GM19351 (cell line): ENCODE measurements at regions not wholly inside any gene's neighbourhood (a gene's known extent, or its start where the extent isn't known, plus 50 kb on each side); places are given as distances from the start of the nearest gene placed in this dataset.
A peak's percentile ranks its signal among the peaks of the same experiment; 100 is the strongest.

Source experiments
- ATAC-seq: cut with Tn5 transposase; IDR thresholded peaks from one replicate; pipeline ENCODE4 v1.9.1; 2021; ENCODE audit warnings: mild to moderate bottlenecking, moderate library complexity; ENCODE audit not compliant: unreplicated experiment

DNA sequence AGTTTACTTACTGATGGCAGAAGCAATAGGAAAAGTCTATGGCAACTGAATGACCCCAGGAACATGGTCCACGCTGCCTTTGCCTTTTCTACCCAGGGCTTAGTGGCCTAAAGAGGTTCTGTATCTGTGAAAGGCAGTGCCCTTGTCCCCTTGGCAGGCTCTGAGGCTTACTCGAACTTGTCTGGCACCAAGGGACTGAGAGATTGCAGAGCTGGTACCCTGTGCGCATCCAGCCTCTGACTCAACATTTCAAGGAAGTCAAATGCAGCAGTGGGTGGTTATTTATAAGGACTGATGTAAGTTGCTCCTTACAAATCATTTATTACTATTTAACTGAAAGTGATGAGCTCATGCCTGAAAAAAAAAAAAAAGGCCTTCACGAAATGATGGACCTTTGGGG is 299.9 kb upstream of the MYOCD start:
- ATAC-seq = no peak

DNA sequence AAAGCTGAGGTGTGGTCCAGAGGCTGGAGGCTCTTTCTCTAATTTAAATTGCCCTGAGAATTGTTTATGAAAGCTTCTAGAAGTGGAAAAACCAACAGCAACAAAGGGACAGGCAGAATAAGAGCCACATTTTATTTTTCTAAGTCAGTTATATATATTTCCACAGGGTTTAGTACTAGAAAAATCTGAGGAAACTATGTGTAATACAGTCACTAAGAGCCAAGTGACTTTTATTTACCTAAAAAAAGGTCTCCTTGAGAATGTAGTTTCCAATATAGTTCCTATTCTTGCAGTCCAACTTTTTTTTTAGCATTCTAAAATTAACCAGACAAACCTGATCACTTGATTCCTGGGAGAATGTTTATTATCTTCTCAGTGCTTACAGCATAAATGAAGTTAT is 296.6 kb upstream of the MYOCD start:
- ATAC-seq = no peak

- no peak for ATAC-seq
Measured at GRCh38 chr17:12376276-12376675, 289.4 kb upstream of the MYOCD start.

DNA sequence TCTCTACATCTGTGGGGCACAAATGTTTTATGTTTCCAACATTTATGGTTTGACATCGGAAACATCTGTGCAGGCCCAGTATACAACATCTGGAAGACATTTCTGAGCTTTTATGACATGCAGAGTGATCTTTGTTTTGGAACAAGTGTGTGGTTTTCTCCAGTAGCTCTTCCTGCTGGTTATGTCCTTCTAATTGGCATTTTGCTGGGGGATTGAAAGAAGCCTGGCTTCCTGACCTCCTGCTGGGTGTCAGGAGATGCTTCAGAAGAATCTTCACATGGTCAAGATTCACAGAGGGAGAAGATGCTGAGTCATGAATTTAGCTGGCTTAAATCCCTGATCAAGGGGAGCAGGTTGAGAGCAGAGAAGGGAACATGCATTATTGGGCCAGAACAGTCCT is 279.5 kb upstream of the MYOCD start:
- no peak for ATAC-seq

DNA sequence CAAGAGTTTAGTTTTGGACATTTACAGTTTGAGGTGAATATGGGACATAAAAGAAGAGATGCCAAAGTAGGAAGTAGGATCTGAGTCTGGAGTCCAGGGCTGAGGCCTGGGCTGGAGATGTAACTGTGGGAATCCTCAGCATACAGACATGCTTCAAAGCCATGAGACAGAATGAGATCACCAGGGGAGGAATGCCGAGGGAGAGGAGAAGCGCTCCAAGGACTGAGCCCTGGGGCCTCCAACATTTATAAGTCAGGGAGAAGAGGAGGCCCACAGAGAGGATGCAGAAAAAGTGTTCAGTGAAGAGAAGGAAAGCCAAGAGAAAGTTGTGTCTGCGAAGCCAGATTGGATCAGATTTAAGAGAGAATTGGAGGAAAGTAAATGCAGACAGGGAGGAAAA is 277.5 kb upstream of the MYOCD start:
- ATAC-seq = no peak

GRCh38 chr17:12389421-12389820 is 276.3 kb upstream of the MYOCD start:
- no peak for ATAC-seq

DNA sequence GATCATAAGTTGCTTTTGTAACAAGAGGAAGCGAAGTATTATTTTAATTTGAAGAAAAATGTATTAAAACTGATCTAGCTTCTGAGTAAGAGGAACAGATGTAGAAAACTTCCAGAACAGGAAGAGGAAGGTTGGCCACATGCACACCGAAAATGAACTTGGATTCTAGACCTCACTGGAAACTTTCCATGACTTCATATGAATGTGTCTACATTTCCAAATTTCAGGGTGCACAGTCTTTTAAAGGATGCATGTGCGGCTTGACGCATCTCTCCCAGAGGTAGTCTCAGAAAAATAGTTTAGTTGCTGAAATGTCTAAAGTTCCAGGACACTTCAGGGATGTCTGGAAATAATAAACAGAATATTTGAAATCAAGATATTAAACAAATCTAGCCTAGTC is 275.1 kb upstream of the MYOCD start:
- no peak for ATAC-seq

DNA sequence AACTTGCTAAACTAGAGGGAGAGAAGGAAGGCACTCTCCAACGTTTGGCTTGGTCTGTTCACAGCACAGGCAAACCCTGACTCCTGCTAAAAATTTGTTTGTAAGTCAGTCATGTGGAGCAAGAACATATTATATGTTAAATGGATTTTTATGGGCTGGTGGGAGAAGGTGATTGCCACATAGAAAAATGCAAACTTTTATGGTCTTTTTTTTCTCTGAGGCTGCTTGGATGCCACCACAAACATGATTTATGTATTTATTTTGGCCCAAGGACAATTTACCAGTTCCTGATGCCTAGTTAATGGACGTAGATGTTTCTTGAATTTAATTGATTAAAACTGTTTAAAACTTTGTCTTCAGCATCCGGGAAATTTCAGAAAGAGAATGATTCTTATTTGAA is 274.2 kb upstream of the MYOCD start:
- no peak for ATAC-seq

DNA sequence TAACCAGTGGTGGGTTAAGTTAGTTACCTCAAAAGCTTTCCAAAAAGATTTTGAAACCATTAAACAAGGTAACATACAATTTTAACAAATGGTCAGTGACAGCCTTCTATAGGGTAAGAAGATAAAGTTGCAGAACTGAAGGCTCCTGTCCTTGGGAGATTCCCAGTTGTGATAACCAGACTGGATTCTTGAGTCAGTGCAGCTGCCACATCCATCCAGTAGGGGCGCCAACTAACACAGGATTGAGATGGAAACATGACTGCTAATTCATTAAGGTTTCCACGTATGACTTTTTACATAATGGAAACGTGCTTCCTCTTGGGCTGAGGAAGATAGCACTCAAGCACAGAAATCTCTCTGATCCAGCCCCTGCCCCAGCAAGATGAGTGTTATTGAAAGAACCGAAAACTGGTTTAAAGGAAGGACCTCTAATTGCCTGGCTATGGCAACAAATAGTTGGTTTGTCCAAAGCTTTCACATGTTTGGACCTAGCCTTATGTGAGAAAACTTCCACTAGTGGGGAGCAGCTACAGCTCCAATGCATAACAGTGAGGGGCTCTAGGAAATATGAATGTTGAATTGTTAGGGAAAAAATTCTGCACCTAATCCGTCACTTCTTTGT is 269.8 kb upstream of the MYOCD start:
- ATAC-seq = peak; percentile 68

DNA sequence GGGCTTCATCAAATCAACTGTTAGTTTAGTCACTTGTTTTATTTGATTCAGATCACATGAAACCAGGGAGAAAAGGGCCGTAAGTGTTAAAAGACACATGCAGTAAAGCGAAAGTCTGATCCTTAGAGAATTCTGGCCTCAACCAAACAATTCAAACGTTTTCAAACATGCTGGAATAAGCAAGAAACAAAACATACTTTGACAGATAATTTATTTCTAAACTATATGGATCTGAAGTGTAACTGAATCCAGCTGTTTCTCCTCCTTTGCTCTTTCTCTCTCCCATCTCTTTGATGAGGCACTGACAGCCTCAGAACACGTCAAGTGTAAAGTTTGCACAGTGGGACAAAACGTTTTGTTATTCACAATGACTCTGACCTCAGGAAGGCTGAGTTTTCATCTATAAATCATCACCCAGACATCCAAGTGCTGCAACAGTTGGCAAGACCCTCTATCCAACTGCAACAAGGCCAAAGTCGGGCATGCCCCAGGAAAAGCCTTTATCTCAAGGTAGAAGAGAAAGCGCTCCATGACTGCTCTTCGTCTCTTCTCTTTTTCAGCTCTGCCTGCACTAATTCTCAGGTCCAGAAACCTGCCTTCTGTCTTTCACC is 267.1 kb upstream of the MYOCD start:
- no peak for ATAC-seq

DNA sequence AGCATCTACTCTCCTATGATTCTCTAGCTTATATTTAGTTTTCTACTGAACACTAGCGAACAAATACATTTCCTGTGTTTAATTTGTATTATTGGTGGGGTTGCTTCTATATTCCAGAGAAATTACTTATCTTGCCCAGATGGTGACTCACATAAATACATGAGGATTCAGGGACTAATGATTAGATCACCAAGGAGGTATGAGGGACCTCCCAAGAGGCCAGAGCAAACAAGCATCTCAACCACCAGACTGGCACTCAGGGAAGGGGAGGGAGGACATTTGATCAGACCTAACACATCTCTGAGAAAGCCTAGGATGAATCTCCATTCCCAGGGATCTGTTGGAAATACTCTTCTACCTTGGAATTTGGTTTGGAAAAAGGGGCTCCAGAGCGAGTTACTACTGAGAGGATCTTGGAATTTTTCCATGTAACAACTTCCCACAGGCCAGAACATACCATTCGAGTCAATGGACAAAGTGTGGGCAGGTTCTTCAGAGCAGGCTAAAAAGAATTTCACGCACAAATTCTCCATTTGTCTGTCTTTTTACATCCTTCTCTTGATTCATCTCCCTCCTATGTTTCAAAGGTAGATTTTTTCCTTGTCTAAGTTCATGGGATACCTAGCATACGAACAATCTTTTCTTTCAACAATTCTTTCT is 262.6 kb upstream of the MYOCD start:
- no peak for ATAC-seq

DNA sequence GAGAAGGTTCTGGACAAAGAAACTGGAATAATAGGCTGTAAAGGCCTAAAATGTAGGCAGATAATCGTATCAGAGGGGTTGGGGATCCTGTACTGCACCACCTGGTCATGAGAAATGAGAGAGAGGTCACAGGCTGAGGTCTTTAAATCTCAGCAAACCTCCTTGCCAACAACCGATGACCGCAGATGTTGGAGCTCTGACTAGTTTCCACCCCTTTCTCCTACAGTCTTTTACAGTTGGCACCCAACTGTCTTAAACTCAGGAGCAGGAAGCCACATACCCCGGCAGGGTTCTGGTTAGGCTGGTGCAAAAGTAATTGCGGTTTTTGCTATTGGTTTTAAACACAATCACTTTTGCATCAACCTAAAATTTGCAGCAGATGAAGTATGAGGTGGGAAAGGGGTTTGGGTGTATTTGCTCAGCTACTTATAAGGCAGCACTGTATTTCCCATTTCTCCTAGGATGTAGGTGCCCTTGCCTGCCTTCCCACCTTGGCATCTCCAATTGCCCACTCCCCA is 261.8 kb upstream of the MYOCD start:
- ATAC-seq = no peak

- ATAC-seq = no peak
Measured at GRCh38 chr17:12406623-12407215, 259.0 kb upstream of the MYOCD start.

GRCh38 chr17:12407495-12408252 is 258.0 kb upstream of the MYOCD start:
- ATAC-seq = no peak

DNA sequence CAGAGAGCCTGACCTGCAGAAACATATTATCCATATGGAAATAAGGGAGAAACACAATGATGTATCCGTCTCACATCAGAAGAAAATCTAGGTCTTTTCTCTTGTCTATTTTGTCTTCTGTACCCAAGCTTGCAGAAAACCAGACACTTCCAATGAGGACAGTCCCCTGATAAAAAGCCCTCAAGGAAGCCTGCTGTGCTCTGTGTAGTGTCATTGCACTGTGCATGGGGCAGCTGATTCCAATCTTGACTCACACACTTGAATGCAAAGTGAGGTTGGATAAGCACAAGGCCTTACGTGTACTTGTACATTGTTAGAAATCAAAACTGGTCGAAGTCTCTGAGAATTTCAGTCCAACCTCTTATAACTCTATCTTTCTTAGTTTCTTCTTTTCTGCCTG is 256.6 kb upstream of the MYOCD start:
- ATAC-seq = no peak

DNA sequence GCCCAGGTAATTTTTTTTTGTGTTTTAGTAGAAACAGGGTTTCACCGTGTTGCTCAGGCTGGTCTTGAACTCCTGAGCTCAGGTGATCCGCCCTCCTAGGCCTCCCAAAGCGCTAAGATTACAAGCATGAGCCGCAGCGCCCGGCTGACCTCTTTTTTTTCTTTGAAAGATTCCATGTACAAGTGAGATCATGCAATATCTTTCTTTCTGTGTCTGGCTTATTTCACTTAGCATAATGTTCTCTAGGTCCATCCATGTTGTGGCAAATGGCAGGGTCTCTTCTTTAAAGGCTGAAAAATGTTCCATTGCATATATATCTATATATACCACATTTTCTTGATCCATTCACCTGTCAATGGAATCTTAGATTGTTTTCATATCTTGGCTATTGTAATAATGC is 255.0 kb upstream of the MYOCD start:
- ATAC-seq = no peak

- ATAC-seq = no peak
Measured at GRCh38 chr17:12415031-12415430, 250.7 kb upstream of the MYOCD start.

- no peak for ATAC-seq
Measured at GRCh38 chr17:12421077-12421476, 244.6 kb upstream of the MYOCD start.

DNA sequence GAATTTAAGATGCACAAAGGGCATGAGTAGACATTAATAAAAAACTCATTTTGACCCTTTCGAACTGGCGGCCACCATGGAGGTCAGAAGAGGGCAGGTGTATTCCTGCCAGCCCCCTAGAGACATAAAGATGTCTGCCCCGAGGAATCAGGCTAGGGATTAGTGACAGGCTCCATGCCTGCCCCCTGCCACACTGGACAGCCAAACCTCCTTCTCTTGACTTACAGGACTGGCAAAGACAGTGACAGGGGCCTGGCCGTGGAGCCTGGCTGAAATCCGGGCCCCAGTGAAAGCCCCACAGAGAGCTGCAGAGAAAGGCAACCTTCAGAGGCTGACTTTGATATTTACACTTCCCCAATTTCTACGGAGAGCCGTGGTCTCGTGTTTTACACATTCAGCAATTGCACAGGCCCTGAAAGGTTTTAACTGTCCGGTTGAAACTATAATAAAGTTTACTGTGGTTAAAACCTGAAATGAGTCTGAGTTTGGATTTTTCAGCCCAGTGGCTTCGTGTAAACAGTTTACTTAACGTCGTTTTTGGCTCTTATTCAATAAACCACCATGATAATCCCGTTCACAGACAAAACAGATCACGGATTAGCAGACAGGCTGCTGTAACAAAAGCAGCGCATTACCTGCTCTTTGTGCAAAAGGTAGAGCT is 243.9 kb upstream of the MYOCD start:
- ATAC-seq = peak; percentile 87

GRCh38 chr17:12422651-12423050 is 243.0 kb upstream of the MYOCD start:
- ATAC-seq = no peak

DNA sequence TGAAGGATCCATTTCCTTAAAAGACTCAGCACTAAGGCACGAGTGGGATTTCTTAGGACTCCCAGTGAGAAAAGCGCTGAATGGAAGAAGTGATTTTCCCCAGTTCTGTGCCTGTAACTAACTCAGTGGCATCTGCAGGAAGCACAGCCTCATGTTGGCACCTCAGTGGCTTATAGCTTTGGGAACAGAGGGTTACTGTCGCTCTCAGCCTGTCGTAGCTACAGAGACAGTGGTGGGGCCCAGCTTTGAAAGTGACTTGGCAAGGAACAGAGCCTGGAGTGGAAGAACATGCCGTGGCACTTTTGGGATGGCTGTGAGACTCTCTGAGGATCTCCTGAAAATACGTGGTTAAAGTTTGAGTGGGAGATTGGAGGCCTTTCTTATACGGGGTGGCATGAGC is 242.4 kb upstream of the MYOCD start:
- ATAC-seq = no peak
